ENCODE measurements at regions not wholly inside any gene's neighbourhood (a gene's known extent, or its start where the extent isn't known, plus 50 kb on each side); places are given as distances from the start of the nearest gene placed in this dataset.

- Histone ChIP-seq H3K36me3 (no peaks in the 10 kb centered on the region), H3K27me3 (no peaks in the 10 kb centered on the region), H3K4me1 (no peaks in the 10 kb centered on the region), H3K27ac (no peak overlapping the region), H3K9me3 (no peaks in the 10 kb centered on the region), H3K4me3 (no peak overlapping the region)
- no peak for TF ChIP-seq POLR2A (IDR thresholded peaks at IDR 0.05)
- TF ChIP-seq, protein P1, sequence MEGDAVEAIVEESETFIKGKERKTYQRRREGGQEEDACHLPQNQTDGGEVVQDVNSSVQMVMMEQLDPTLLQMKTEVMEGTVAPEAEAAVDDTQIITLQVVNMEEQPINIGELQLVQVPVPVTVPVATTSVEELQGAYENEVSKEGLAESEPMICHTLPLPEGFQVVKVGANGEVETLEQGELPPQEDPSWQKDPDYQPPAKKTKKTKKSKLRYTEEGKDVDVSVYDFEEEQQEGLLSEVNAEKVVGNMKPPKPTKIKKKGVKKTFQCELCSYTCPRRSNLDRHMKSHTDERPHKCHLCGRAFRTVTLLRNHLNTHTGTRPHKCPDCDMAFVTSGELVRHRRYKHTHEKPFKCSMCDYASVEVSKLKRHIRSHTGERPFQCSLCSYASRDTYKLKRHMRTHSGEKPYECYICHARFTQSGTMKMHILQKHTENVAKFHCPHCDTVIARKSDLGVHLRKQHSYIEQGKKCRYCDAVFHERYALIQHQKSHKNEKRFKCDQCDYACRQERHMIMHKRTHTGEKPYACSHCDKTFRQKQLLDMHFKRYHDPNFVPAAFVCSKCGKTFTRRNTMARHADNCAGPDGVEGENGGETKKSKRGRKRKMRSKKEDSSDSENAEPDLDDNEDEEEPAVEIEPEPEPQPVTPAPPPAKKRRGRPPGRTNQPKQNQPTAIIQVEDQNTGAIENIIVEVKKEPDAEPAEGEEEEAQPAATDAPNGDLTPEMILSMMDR (IDR thresholded peaks at IDR 0.05): no peak
- no peak for DNase-seq
- intact Hi-C loops (cut with DNase I; ENCODE audit: low total_unique reads): no loop called here
Measured at GRCh38 chr10:3268025-3268424, 95.4 kb upstream of the PITRM1 start.

DNA sequence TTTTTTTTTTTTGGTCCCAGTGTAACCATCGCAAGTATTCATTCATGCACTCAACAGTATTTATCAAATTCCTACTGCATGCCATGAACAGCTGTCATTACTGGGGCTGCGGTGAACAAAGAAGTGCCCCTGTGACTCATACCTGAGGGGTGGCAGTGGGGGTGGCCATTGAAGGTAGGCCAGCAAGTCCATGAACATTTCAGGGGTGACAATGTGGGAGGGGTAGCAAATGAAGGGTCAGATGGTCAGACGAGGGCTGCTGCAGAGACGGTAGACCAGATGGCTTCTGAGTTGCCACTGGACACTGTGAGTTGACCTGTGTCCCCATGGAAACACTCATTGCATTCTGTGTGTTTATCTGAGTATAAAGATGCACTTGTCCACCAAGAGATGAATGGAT is 92.5 kb upstream of the PITRM1 start:
- H3K9me3 ChIP-seq: no peaks in the 10 kb centered on the region
- intact Hi-C loops (cut with DNase I; ENCODE audit: low total_unique reads): no loop called here
- no peak for TF ChIP-seq POLR2A (IDR thresholded peaks at IDR 0.05)
- TF ChIP-seq, protein P1 (IDR thresholded peaks at IDR 0.05): no peak
- H3K27ac ChIP-seq: no peak overlapping the region
- H3K27me3 ChIP-seq: no peaks in the 10 kb centered on the region
- no peaks in the 10 kb centered on the region for H3K36me3 ChIP-seq
- H3K4me3 ChIP-seq: no peak overlapping the region
- H3K4me1 ChIP-seq: no peaks in the 10 kb centered on the region
- no peak for DNase-seq

GRCh38 chr10:3264161-3264761 is 91.7 kb upstream of the PITRM1 start:
- Histone ChIP-seq H3K4me3 (no peak overlapping the region), H3K27ac (peak overlapping the region; percentile 41 to 63)

GRCh38 chr10:3263747-3264146 is 91.2 kb upstream of the PITRM1 start:
- Histone ChIP-seq H3K27ac (peak overlapping the region in 1 of 2 donors; percentile 8), H3K36me3 (no peaks in the 10 kb centered on the region), H3K27me3 (no peaks in the 10 kb centered on the region), H3K4me3 (no peak overlapping the region), H3K4me1 (no peaks in the 10 kb centered on the region), H3K9me3 (no peaks in the 10 kb centered on the region)
- intact Hi-C loops (cut with DNase I; ENCODE audit: low total_unique reads): no loop called here
- TF ChIP-seq POLR2A (IDR thresholded peaks at IDR 0.05): no peak
- TF ChIP-seq, protein P1 (IDR thresholded peaks at IDR 0.05): no peak
- no peak for DNase-seq

More at GRCh38 chr10:3264161-3264761, 91.7 kb upstream of the PITRM1 start:
- Histone ChIP-seq H3K9me3 (no peaks in the 10 kb centered on the region), H3K36me3 (no peaks in the 10 kb centered on the region), H3K27me3 (no peaks in the 10 kb centered on the region), H3K4me1 (no peaks in the 10 kb centered on the region)
- no peak for DNase-seq
- TF ChIP-seq, protein P1 (IDR thresholded peaks at IDR 0.05): no peak
- TF ChIP-seq POLR2A (IDR thresholded peaks at IDR 0.05): no peak
- intact Hi-C loops (cut with DNase I; ENCODE audit: low total_unique reads): no loop called here

DNA sequence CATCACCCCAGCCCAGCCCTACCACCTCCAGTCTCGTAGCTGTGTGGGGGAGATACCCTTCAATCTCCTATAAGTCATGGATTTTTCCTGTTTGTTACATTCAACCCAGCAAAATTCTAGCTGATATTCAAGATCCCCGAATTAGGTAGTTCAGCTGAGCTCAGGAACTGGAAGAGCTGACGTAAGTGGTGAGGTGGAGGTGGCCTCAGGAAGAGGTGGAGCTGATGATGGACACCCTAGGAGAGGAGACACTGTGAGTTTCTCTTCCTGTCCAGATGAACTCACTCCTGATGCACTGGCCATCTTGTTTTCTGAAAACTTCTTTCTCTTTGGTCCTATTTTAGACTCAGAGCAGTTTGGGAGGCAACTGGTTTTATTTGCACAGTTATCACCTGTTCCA is 90.5 kb upstream of the PITRM1 start:
- no peaks in the 10 kb centered on the region for H3K9me3 ChIP-seq
- TF ChIP-seq, protein P1 (IDR thresholded peaks at IDR 0.05): no peak
- TF ChIP-seq POLR2A (IDR thresholded peaks at IDR 0.05): no peak
- H3K36me3 ChIP-seq: no peaks in the 10 kb centered on the region
- no peak overlapping the region for H3K27ac ChIP-seq
- intact Hi-C loops (cut with DNase I; ENCODE audit: low total_unique reads): no loop called here
- no peaks in the 10 kb centered on the region for H3K27me3 ChIP-seq
- DNase-seq: no peak
- no peak overlapping the region for H3K4me3 ChIP-seq
- no peaks in the 10 kb centered on the region for H3K4me1 ChIP-seq
